ENCODE measurements at regions not wholly inside any gene's neighbourhood (a gene's known extent, or its start where the extent isn't known, plus 50 kb on each side); places are given as distances from the start of the nearest gene placed in this dataset.

GRCh38 chr5:104914536-104915070 is 1352.0 kb upstream of the NUDT12 start:
- no peaks in the 10 kb centered on the region for H3K27me3 ChIP-seq (ENCODE audit: control insufficient read depth in 3 of 3, insufficient read depth in 3 of 3, low read length in 2 of 3)
- no peaks in the 10 kb centered on the region for H3K36me3 ChIP-seq (ENCODE audit: control insufficient read depth in 4 of 4, insufficient read depth in 4 of 4, low read length in 4 of 4)
- TF ChIP-seq CTCF (IDR thresholded peaks at IDR 0.05; ENCODE audit: control extremely low read depth, extremely low read depth) = no peak
- peaks cover 0 to 2% (median 0%) of the 10 kb centered on the region in 4 donors for H3K9me3 ChIP-seq (ENCODE audit: control insufficient read depth in 4 of 4, insufficient read depth in 3 of 4, low read length in 3 of 4)
- ATAC-seq (ENCODE audit: insufficient read depth, low FRiP score) = no peak
- no peak overlapping the region for H3K27ac ChIP-seq (ENCODE audit: low read depth in 1 of 2, low read length in 1 of 2)
- H3K4me3 ChIP-seq = no peak overlapping the region
- 90 to 92% methylated on average over 2 of the region's 2 CpGs for WGBS, 2 donors
- DNase-seq = no peak
- H3K4me1 ChIP-seq (ENCODE audit: control insufficient read depth in 5 of 5, insufficient read depth in 5 of 5, low read length in 5 of 5) = no peaks in the 10 kb centered on the region
- H3K9ac ChIP-seq (ENCODE audit: insufficient read depth in 1 of 2, low read length in 2 of 2) = no peak overlapping the region

GRCh38 chr5:104913841-104914281 is 1351.3 kb upstream of the NUDT12 start:
- 81 to 83% methylated on average over 3 of the region's 3 CpGs for WGBS, 2 donors
- no peak overlapping the region for H3K9ac ChIP-seq (ENCODE audit: insufficient read depth in 1 of 2, low read length in 2 of 2)
- no peak overlapping the region for H3K4me3 ChIP-seq
- H3K4me1 ChIP-seq (ENCODE audit: control insufficient read depth in 5 of 5, insufficient read depth in 5 of 5, low read length in 5 of 5) = no peaks in the 10 kb centered on the region
- no peak overlapping the region for H3K27ac ChIP-seq (ENCODE audit: low read depth in 1 of 2, low read length in 1 of 2)
- DNase-seq (no peak), ATAC-seq (ENCODE audit: insufficient read depth, low FRiP score) (no peak)
- no peaks in the 10 kb centered on the region for H3K27me3 ChIP-seq (ENCODE audit: control insufficient read depth in 3 of 3, insufficient read depth in 3 of 3, low read length in 2 of 3)
- peaks cover 0 to 2% (median 0%) of the 10 kb centered on the region in 4 donors for H3K9me3 ChIP-seq (ENCODE audit: control insufficient read depth in 4 of 4, insufficient read depth in 3 of 4, low read length in 3 of 4)
- no peak for TF ChIP-seq CTCF (IDR thresholded peaks at IDR 0.05; ENCODE audit: control extremely low read depth, extremely low read depth)
- no peaks in the 10 kb centered on the region for H3K36me3 ChIP-seq (ENCODE audit: control insufficient read depth in 4 of 4, insufficient read depth in 4 of 4, low read length in 4 of 4)

GRCh38 chr5:104909803-104910202 is 1347.2 kb upstream of the NUDT12 start:
- no peaks in the 10 kb centered on the region for H3K4me1 ChIP-seq (ENCODE audit: control insufficient read depth in 5 of 5, insufficient read depth in 5 of 5, low read length in 5 of 5)
- H3K27ac ChIP-seq (ENCODE audit: low read depth in 1 of 2, low read length in 1 of 2) = no peak overlapping the region
- WGBS, 2 donors = 69 to 74% methylated on average over 2 of the region's 2 CpGs
- no peak for TF ChIP-seq CTCF (IDR thresholded peaks at IDR 0.05; ENCODE audit: control extremely low read depth, extremely low read depth)
- no peak overlapping the region for H3K9ac ChIP-seq (ENCODE audit: insufficient read depth in 1 of 2, low read length in 2 of 2)
- H3K4me3 ChIP-seq = no peak overlapping the region
- H3K27me3 ChIP-seq (ENCODE audit: control insufficient read depth in 3 of 3, insufficient read depth in 3 of 3, low read length in 2 of 3) = no peaks in the 10 kb centered on the region
- no peaks in the 10 kb centered on the region for H3K36me3 ChIP-seq (ENCODE audit: control insufficient read depth in 4 of 4, insufficient read depth in 4 of 4, low read length in 4 of 4)
- DNase-seq (no peak), ATAC-seq (ENCODE audit: insufficient read depth, low FRiP score) (no peak)
- no peaks in the 10 kb centered on the region for H3K9me3 ChIP-seq (ENCODE audit: control insufficient read depth in 4 of 4, insufficient read depth in 3 of 4, low read length in 3 of 4)

- no peak overlapping the region for H3K27ac ChIP-seq (ENCODE audit: low read depth in 1 of 2, low read length in 1 of 2)
- H3K9ac ChIP-seq (ENCODE audit: insufficient read depth in 1 of 2, low read length in 2 of 2) = no peak overlapping the region
- DNase-seq (no peak), ATAC-seq (ENCODE audit: insufficient read depth, low FRiP score) (no peak)
- no peaks in the 10 kb centered on the region for H3K9me3 ChIP-seq (ENCODE audit: control insufficient read depth in 4 of 4, insufficient read depth in 3 of 4, low read length in 3 of 4)
- H3K36me3 ChIP-seq (ENCODE audit: control insufficient read depth in 4 of 4, insufficient read depth in 4 of 4, low read length in 4 of 4) = no peaks in the 10 kb centered on the region
- no peaks in the 10 kb centered on the region for H3K27me3 ChIP-seq (ENCODE audit: control insufficient read depth in 3 of 3, insufficient read depth in 3 of 3, low read length in 2 of 3)
- TF ChIP-seq CTCF (IDR thresholded peaks at IDR 0.05; ENCODE audit: control extremely low read depth, extremely low read depth) = no peak
- no peaks in the 10 kb centered on the region for H3K4me1 ChIP-seq (ENCODE audit: control insufficient read depth in 5 of 5, insufficient read depth in 5 of 5, low read length in 5 of 5)
- H3K4me3 ChIP-seq = no peak overlapping the region
- WGBS, 2 donors = 84 to 88% methylated on average over 1 of the region's 1 CpG
Observed at GRCh38 chr5:104904561-104904960, 1342.0 kb upstream of the NUDT12 start.
